ENCODE measurements at regions not wholly inside any gene's neighbourhood (a gene's known extent, or its start where the extent isn't known, plus 50 kb on each side); places are given as distances from the start of the nearest gene placed in this dataset.

GRCh38 chr21:38987633-38988508, 182.1 kb downstream of the ETS2 start:
- DNase-seq (ENCODE audit: low read depth), result no peak
- TF ChIP-seq, protein P1, sequence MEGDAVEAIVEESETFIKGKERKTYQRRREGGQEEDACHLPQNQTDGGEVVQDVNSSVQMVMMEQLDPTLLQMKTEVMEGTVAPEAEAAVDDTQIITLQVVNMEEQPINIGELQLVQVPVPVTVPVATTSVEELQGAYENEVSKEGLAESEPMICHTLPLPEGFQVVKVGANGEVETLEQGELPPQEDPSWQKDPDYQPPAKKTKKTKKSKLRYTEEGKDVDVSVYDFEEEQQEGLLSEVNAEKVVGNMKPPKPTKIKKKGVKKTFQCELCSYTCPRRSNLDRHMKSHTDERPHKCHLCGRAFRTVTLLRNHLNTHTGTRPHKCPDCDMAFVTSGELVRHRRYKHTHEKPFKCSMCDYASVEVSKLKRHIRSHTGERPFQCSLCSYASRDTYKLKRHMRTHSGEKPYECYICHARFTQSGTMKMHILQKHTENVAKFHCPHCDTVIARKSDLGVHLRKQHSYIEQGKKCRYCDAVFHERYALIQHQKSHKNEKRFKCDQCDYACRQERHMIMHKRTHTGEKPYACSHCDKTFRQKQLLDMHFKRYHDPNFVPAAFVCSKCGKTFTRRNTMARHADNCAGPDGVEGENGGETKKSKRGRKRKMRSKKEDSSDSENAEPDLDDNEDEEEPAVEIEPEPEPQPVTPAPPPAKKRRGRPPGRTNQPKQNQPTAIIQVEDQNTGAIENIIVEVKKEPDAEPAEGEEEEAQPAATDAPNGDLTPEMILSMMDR (IDR thresholded peaks at IDR 0.05; ENCODE audit: control insufficient read depth, extremely low read depth, insufficient read depth), result no peak
- H3K4me3 ChIP-seq (ENCODE audit: low read depth, low read length), result no peak overlapping the region

GRCh38 chr21:38986806-38987632, 181.3 kb downstream of the ETS2 start:
- TF ChIP-seq, protein P1 (IDR thresholded peaks at IDR 0.05; ENCODE audit: control insufficient read depth, extremely low read depth, insufficient read depth), result no peak
- no peak overlapping the region for H3K4me3 ChIP-seq (ENCODE audit: low read depth, low read length)
- DNase-seq (ENCODE audit: low read depth), result no peak

DNA sequence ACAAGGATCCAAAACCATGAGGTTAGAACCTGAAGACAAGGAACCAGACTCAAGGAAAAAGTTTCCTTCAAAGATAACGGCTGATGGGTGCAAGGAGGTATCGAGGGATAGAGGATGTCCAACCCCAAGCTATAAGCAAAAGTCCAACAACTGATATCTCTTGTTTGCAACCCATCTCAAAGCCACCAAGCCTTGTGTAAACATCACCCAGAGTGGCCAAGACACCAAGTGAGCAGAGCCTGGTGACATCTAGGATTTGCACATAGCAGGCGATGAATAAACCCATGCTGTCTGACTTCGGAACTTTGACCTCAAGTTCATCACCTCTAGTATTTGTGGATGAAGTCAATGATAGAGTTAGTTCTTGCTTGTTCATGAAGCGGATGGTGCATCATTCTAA, 180.7 kb downstream of the ETS2 start:
- no peak for DNase-seq (ENCODE audit: low read depth)
- no peak overlapping the region for H3K4me3 ChIP-seq (ENCODE audit: low read depth, low read length)
- TF ChIP-seq, protein P1 (IDR thresholded peaks at IDR 0.05; ENCODE audit: control insufficient read depth, extremely low read depth, insufficient read depth), result no peak

DNA sequence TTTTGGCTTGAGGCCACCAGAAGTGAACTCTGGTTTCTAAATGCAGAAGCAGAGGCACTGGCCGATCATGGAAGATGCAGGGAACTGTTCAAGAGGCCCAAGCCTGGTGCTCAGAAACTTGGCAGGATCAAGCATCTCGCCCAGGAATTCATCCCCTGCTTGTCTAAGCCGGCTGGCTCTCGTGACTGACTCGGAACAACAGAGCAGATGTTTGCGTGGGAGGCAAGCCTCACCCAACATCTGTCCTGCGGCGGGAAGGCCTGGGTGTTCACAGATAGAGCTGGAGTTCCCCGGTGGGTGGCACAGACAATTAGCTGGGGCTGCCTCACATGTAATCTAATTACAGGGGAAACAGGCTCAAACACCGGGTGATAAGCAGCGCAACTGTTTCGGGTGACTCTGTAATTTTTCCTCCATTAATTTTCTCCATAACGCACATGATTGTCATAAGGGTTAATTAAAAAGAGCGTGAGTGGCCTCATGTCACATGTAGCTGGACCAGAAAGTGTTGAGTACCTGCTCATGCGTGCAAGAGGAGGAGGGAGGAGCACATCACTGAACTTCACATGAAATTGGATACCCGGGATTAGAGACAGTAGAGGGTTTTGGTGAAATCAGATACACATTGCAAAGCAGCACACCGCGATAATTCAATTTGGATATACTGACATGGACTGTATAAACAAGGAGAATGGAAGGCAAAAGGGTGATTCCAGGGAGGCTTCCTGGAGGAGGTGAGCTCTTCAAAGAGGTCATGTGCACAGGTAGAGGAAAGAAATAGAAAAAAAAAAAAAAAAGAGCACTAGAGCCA, 180.0 kb downstream of the ETS2 start:
- no peak overlapping the region for H3K4me3 ChIP-seq (ENCODE audit: low read depth, low read length)
- DNase-seq (ENCODE audit: low read depth), result no peak
- TF ChIP-seq, protein P1 (IDR thresholded peaks at IDR 0.05; ENCODE audit: control insufficient read depth, extremely low read depth, insufficient read depth), result no peak

DNA sequence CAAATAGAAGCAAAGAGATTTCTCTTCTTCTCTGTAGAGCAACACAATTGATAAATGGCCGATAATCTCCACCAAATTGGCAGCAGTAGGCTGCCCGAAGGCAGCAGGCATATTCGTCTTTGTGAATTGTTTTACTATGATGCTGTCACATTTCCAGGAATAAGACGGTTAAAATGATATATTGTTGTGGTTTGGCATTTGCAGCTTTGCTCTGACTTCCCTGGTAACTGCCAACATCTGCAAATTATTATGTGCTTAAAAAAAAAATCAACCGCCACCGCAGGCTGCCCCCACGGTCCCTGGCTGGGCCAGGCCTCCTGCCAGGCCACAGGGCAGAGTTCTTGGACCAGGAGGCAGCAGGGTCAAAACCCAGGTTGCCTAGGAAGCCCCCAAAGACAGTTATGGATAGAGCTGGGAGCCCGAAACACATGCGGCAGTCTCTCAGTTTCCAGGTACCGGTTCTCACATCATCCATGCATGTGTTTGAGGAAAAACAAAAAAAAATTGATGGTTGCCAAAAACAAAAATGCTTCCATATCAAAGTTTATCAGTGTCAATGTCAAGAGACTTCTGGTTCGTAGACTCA, 179.3 kb downstream of the ETS2 start:
- H3K4me3 ChIP-seq (ENCODE audit: low read depth, low read length), result no peak overlapping the region
- TF ChIP-seq, protein P1 (IDR thresholded peaks at IDR 0.05; ENCODE audit: control insufficient read depth, extremely low read depth, insufficient read depth), result no peak
- DNase-seq (ENCODE audit: low read depth), result no peak

DNA sequence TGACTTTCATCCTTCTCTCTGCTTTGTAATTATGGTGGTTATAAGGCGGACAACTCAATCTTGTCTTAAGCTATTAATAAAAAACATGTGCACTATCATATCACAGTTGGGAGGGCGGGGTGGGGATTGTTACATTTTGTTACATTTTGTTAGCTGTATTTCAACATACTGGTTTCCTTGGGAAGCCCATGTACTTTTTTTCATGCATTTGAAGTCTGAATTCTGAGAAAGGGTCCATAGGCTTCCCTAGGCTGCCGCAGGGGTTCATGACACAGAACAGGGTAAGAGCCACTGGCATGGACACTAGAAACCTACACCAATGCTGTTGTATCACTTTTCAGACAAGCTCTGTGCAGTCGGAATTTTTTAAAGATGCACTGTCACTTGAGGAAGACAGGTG, 178.8 kb downstream of the ETS2 start:
- H3K4me3 ChIP-seq (ENCODE audit: low read depth, low read length), result no peak overlapping the region
- no peak for DNase-seq (ENCODE audit: low read depth)
- TF ChIP-seq, protein P1 (IDR thresholded peaks at IDR 0.05; ENCODE audit: control insufficient read depth, extremely low read depth, insufficient read depth), result no peak
